Duodenal mucosa (tissue), 2 donors: ENCODE measurements at regions not wholly inside any gene's neighbourhood (a gene's known extent, or its start where the extent isn't known, plus 50 kb on each side); places are given as distances from the start of the nearest gene placed in this dataset.

ENCODE experiments used
- H3K27ac ChIP-seq: one replicate; pipeline ENCODE4 v1.7.0; 2013; ENCODE audit warnings: low read depth, low read length
- H3K27me3 ChIP-seq, 2 donors: one replicate each; pipeline ENCODE4 v1.7.0; 2013; ENCODE audit warnings: low read length in 2 of 2, control low read depth in 1 of 2; ENCODE audit not compliant: insufficient read depth in 2 of 2, control insufficient read depth in 1 of 2
- H3K36me3 ChIP-seq, 2 donors: one replicate each; pipeline ENCODE4 v1.7.0; 2013; ENCODE audit warnings: low read length in 2 of 2, control low read depth in 1 of 2; ENCODE audit not compliant: insufficient read depth in 2 of 2, control insufficient read depth in 1 of 2
- H3K4me1 ChIP-seq, 2 donors: one replicate each; pipeline ENCODE4 v1.7.0; 2013; ENCODE audit warnings: low read length in 2 of 2, control low read depth in 1 of 2; ENCODE audit not compliant: insufficient read depth in 2 of 2, control insufficient read depth in 1 of 2
- H3K4me3 ChIP-seq, 2 donors: one replicate each; pipeline ENCODE4 v1.7.0; 2013; ENCODE audit warnings: low read length in 2 of 2, low read depth in 1 of 2
- H3K9ac ChIP-seq, 2 donors: one replicate each; pipeline ENCODE4 v1.7.0; 2013; ENCODE audit warnings: low read length in 2 of 2, low read depth in 1 of 2
- H3K9me3 ChIP-seq, 2 donors: one replicate each; pipeline ENCODE4 v1.7.0; 2013; ENCODE audit warnings: low read length in 2 of 2, control low read depth in 1 of 2; ENCODE audit not compliant: control insufficient read depth in 1 of 2

GRCh38 chr4:57278780-57279179 is 168.6 kb upstream of the IGFBP7 start:
- H3K36me3 ChIP-seq, result no peaks in the 10 kb centered on the region
- no peak overlapping the region for H3K4me3 ChIP-seq
- H3K9me3 ChIP-seq, result no peaks in the 10 kb centered on the region
- H3K9ac ChIP-seq, result no peak overlapping the region
- no peaks in the 10 kb centered on the region for H3K27me3 ChIP-seq
- no peak overlapping the region for H3K27ac ChIP-seq
- no peaks in the 10 kb centered on the region for H3K4me1 ChIP-seq

GRCh38 chr4:57274082-57274481 is 163.9 kb upstream of the IGFBP7 start:
- Histone ChIP-seq H3K27me3 (no peaks in the 10 kb centered on the region), H3K4me3 (no peak overlapping the region), H3K27ac (no peak overlapping the region), H3K36me3 (no peaks in the 10 kb centered on the region), H3K9ac (no peak overlapping the region), H3K9me3 (no peaks in the 10 kb centered on the region), H3K4me1 (no peaks in the 10 kb centered on the region)

- no peak overlapping the region for H3K9ac ChIP-seq
- no peaks in the 10 kb centered on the region for H3K9me3 ChIP-seq
- H3K27ac ChIP-seq, result no peak overlapping the region
- H3K4me3 ChIP-seq, result no peak overlapping the region
- H3K27me3 ChIP-seq, result no peaks in the 10 kb centered on the region
- H3K36me3 ChIP-seq, result no peaks in the 10 kb centered on the region
- no peaks in the 10 kb centered on the region for H3K4me1 ChIP-seq
Observed at GRCh38 chr4:57270346-57270745, 160.2 kb upstream of the IGFBP7 start.

- Histone ChIP-seq H3K4me1 (no peaks in the 10 kb centered on the region), H3K9ac (no peak overlapping the region), H3K27ac (no peak overlapping the region), H3K27me3 (no peaks in the 10 kb centered on the region), H3K36me3 (no peaks in the 10 kb centered on the region), H3K9me3 (no peaks in the 10 kb centered on the region), H3K4me3 (no peak overlapping the region)
Observed at GRCh38 chr4:57265831-57266582, 155.8 kb upstream of the IGFBP7 start.

GRCh38 chr4:57254754-57255153 is 144.6 kb upstream of the IGFBP7 start:
- Histone ChIP-seq H3K9ac (no peak overlapping the region), H3K4me1 (no peaks in the 10 kb centered on the region), H3K27ac (no peak overlapping the region), H3K4me3 (no peak overlapping the region), H3K9me3 (no peaks in the 10 kb centered on the region), H3K27me3 (no peaks in the 10 kb centered on the region), H3K36me3 (no peaks in the 10 kb centered on the region)

- no peak overlapping the region for H3K27ac ChIP-seq
- H3K36me3 ChIP-seq, result no peaks in the 10 kb centered on the region
- peaks cover 0 to 3% of the 10 kb centered on the region in 2 donors for H3K9me3 ChIP-seq
- no peaks in the 10 kb centered on the region for H3K27me3 ChIP-seq
- H3K4me1 ChIP-seq, result no peaks in the 10 kb centered on the region
- H3K9ac ChIP-seq, result no peak overlapping the region
- no peak overlapping the region for H3K4me3 ChIP-seq
Observed at GRCh38 chr4:57249083-57249482, 138.9 kb upstream of the IGFBP7 start.

- Histone ChIP-seq H3K36me3 (no peaks in the 10 kb centered on the region), H3K27ac (no peak overlapping the region), H3K9me3 (peaks cover 0 to 3% of the 10 kb centered on the region in 2 donors), H3K4me1 (no peaks in the 10 kb centered on the region), H3K4me3 (no peak overlapping the region), H3K27me3 (no peaks in the 10 kb centered on the region), H3K9ac (no peak overlapping the region)
Observed at GRCh38 chr4:57243076-57243475, 132.9 kb upstream of the IGFBP7 start.

GRCh38 chr4:57234252-57234775 is 124.1 kb upstream of the IGFBP7 start:
- Histone ChIP-seq H3K4me3 (no peak overlapping the region), H3K27me3 (no peaks in the 10 kb centered on the region), H3K9me3 (no peaks in the 10 kb centered on the region), H3K4me1 (no peaks in the 10 kb centered on the region), H3K27ac (no peak overlapping the region), H3K9ac (no peak overlapping the region), H3K36me3 (no peaks in the 10 kb centered on the region)

- no peaks in the 10 kb centered on the region for H3K4me1 ChIP-seq
- no peak overlapping the region for H3K27ac ChIP-seq
- H3K4me3 ChIP-seq, result no peak overlapping the region
- no peaks in the 10 kb centered on the region for H3K9me3 ChIP-seq
- H3K9ac ChIP-seq, result no peak overlapping the region
- H3K36me3 ChIP-seq, result no peaks in the 10 kb centered on the region
- no peaks in the 10 kb centered on the region for H3K27me3 ChIP-seq
Observed at GRCh38 chr4:57233386-57233785, 123.2 kb upstream of the IGFBP7 start.

GRCh38 chr4:57231781-57232180 is 121.6 kb upstream of the IGFBP7 start:
- Histone ChIP-seq H3K4me1 (no peaks in the 10 kb centered on the region), H3K4me3 (no peak overlapping the region), H3K27me3 (no peaks in the 10 kb centered on the region), H3K9me3 (no peaks in the 10 kb centered on the region), H3K36me3 (no peaks in the 10 kb centered on the region), H3K9ac (no peak overlapping the region), H3K27ac (no peak overlapping the region)
